ENCODE measurements at regions not wholly inside any gene's neighbourhood (a gene's known extent, or its start where the extent isn't known, plus 50 kb on each side); places are given as distances from the start of the nearest gene placed in this dataset.

DNA sequence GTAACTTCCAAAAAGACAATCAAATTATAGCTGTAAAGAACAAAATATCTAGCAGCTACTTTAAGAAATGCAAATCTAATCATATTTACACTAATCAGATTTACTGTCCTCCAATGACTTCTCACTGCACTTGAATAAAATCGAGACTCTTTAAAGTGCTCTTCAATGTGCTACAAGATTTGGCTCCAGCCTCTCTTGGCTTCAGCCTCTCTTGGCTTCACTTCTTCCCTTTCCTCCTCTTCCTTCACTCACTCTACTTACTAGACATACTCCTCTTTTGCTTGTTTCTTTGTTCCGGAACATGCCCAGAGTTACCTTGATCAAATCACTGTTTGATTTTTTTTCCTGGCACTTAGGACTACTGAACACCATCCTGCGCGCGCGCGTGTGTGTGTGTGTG is 495.4 kb downstream of the LMO7 start:
- TF ChIP-seq, protein P1, sequence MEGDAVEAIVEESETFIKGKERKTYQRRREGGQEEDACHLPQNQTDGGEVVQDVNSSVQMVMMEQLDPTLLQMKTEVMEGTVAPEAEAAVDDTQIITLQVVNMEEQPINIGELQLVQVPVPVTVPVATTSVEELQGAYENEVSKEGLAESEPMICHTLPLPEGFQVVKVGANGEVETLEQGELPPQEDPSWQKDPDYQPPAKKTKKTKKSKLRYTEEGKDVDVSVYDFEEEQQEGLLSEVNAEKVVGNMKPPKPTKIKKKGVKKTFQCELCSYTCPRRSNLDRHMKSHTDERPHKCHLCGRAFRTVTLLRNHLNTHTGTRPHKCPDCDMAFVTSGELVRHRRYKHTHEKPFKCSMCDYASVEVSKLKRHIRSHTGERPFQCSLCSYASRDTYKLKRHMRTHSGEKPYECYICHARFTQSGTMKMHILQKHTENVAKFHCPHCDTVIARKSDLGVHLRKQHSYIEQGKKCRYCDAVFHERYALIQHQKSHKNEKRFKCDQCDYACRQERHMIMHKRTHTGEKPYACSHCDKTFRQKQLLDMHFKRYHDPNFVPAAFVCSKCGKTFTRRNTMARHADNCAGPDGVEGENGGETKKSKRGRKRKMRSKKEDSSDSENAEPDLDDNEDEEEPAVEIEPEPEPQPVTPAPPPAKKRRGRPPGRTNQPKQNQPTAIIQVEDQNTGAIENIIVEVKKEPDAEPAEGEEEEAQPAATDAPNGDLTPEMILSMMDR (conservative IDR thresholded peaks at IDR 0.05; ENCODE audit: low read depth, low read length): no peak
- no peak for TF ChIP-seq EZH2 (IDR thresholded peaks at IDR 0.05; ENCODE audit: borderline replicate concordance, low read depth, low read length, poor library complexity, severe bottlenecking)

Measured in A673 (cell line).